Common myeloid progenitor, CD34-positive (primary cell): ENCODE measurements at regions not wholly inside any gene's neighbourhood (a gene's known extent, or its start where the extent isn't known, plus 50 kb on each side); places are given as distances from the start of the nearest gene placed in this dataset.

ENCODE experiments used
- CTCF ChIA-PET: fragments of 350-600 bp; sonication (Branson Sonifier 250); formaldehyde crosslinking; loops from one replicate; lab custom pipeline; 2021; ENCODE audit warnings: antibody characterized with exemption; lab: Charles Lee
- POLR2A ChIA-PET: fragments of 350-600 bp; sonication (Branson Sonifier 250); formaldehyde crosslinking; loops from one replicate; lab custom pipeline; 2021; ENCODE audit warnings: antibody characterized with exemption; lab: Charles Lee
- DNase-seq, 3 donors: peaks; one replicate each; pipeline versions ENCODE4 v3.0.0 to v3.0.0-alpha.2; 2013
- H3K27ac ChIP-seq, 2 experiments: 1 replicate in 1 of 2; 2 replicates in 1 of 2; pipeline ENCODE4 v1.7.0; 2013; ENCODE audit warnings: inconsistent platforms in 2 of 2, low read length in 2 of 2, mild to moderate bottlenecking in 2 of 2, low read depth in 1 of 2, moderate library complexity in 1 of 2; ENCODE audit not compliant: severe bottlenecking in 2 of 2, insufficient read depth in 1 of 2, poor library complexity in 1 of 2
- H3K27me3 ChIP-seq, 5 experiments: replicated peaks in 2 of 5; 1 replicate in 3 of 5; 2 replicates in 2 of 5; pipeline versions ENCODE4 v1.6.1 to v1.7.0; 2013; ENCODE audit warnings: low read length in 4 of 5, mild to moderate bottlenecking in 2 of 5, moderate library complexity in 2 of 5, inconsistent platforms in 1 of 5; ENCODE audit not compliant: insufficient read depth in 5 of 5, control insufficient read depth in 4 of 5
- H3K36me3 ChIP-seq, 4 experiments: 1 replicate in 2 of 4; 2 replicates in 2 of 4; pipeline versions ENCODE4 v1.6.1 to v1.7.0; 2013; ENCODE audit warnings: low read length in 3 of 4, control low read depth in 1 of 4, mild to moderate bottlenecking in 1 of 4; ENCODE audit not compliant: control insufficient read depth in 4 of 4, insufficient read depth in 4 of 4
- H3K4me1 ChIP-seq, 4 experiments: 1 replicate in 3 of 4; 2 replicates in 1 of 4; pipeline versions ENCODE4 v1.6.1 to v1.7.1; 2013; ENCODE audit warnings: low read length in 3 of 4, mild to moderate bottlenecking in 3 of 4, control low read depth in 1 of 4, inconsistent platforms in 1 of 4, moderate library complexity in 1 of 4; ENCODE audit not compliant: control insufficient read depth in 4 of 4, insufficient read depth in 4 of 4; ENCODE audit errors: control extremely low read depth in 1 of 4
- H3K4me3 ChIP-seq, 7 experiments: 1 replicate in 4 of 7; 2 replicates in 3 of 7; pipeline versions ENCODE4 v1.5.1 to v1.7.0; 2013; ENCODE audit warnings: mild to moderate bottlenecking in 7 of 7, low read length in 6 of 7, moderate library complexity in 6 of 7, inconsistent platforms in 2 of 7, low read depth in 2 of 7, control low read depth in 1 of 7; ENCODE audit not compliant: insufficient read depth in 4 of 7, control insufficient read depth in 1 of 7; ENCODE audit errors: extremely low read depth in 1 of 7
- H3K9me3 ChIP-seq, 5 experiments: 1 replicate in 4 of 5; 2 replicates in 1 of 5; pipeline versions ENCODE4 v1.6.1 to v1.7.1; 2013; ENCODE audit warnings: low read length in 4 of 5, mild to moderate bottlenecking in 2 of 5, inconsistent platforms in 1 of 5, low read depth in 1 of 5, moderate library complexity in 1 of 5; ENCODE audit not compliant: control insufficient read depth in 4 of 5, insufficient read depth in 2 of 5; ENCODE audit errors: control extremely low read depth in 1 of 5
- WGBS: methylation state at CpG from one replicate; pipeline ENCODE4 v1.1.5; 2013; ENCODE audit not compliant: insufficient coverage; 5-methylcytosine and 5-hydroxymethylcytosine counted together

DNA sequence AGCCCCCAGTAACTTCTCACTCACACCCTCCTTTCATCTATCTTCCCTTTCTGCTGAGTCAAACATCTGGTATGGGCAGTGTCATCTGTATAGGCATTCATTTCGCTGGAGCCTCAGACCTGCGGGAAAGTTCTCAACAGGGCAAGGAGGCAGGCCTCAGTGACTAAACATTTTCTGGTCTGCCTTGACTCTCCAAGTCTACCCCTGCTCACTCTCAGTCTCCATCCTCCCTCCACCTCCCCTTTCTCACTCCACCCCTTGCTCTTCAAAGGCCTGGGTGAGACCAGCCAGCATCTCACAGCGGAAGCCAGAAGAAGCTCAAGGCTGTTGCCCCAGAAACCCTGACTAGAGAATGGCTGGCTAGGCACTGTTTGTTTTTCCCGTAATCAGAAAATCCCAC is 105.0 kb upstream of the BEND6 start:
- CTCF ChIA-PET = interaction anchor here (1.0 to 4.0 kb wide), 7 partner anchors 9 to 211 kb away, joined by 3 to 36 read pairs (median 12); no protein-coding TSS in a partner anchor
- 76% methylated on average over 4 of the region's 4 CpGs for WGBS
- Histone ChIP-seq H3K27me3 (no peaks in the 10 kb centered on the region), H3K4me1 (peaks cover 6 to 20% (median 14%) of the 10 kb centered on the region in 4 experiments), H3K4me3 (no peak overlapping the region), H3K36me3 (no peaks in the 10 kb centered on the region), H3K9me3 (no peaks in the 10 kb centered on the region), H3K27ac (no peak overlapping the region)
- POLR2A ChIA-PET = no interaction called here
- DNase-seq = peak in 1 of 3 donors; percentile 24

- no peak overlapping the region for H3K4me3 ChIP-seq
- CTCF ChIA-PET = interaction anchor here (1.4 to 2.0 kb wide), 3 partner anchors 15 to 235 kb away, joined by 3 to 4 read pairs (median 4); no protein-coding TSS in a partner anchor
- no peaks in the 10 kb centered on the region for H3K9me3 ChIP-seq
- no peaks in the 10 kb centered on the region for H3K36me3 ChIP-seq
- no peaks in the 10 kb centered on the region for H3K27me3 ChIP-seq
- no peak for DNase-seq
- H3K4me1 ChIP-seq = peaks cover 6 to 24% (median 15%) of the 10 kb centered on the region in 4 experiments
- POLR2A ChIA-PET = no interaction called here
- H3K27ac ChIP-seq = no peak overlapping the region
These were observed 106.8 kb upstream of the BEND6 start for GRCh38 chr6:56848105-56848504.

DNA sequence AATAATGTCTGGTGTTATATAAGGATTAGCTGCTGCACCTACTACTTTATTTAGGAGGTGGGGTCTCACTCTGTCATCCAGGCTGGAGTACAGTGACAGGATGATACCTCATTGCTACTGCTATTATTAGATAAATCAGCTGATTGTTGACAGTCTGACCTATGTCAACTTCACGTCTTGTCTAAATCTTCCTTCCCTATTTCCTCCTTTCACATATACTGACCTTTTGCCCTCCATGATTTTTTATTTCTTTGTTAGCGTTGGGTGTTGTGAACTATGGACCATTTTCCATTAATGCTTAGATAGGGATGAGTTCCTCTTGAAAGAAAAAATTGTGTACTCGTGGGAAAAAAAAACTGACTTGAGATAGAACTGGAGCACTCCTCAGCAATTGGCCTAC is 109.9 kb upstream of the BEND6 start:
- CTCF ChIA-PET = interaction anchor here (1.0 to 2.7 kb wide), 7 partner anchors 16 to 207 kb away, joined by 3 to 11 read pairs (median 4); no protein-coding TSS in a partner anchor
- POLR2A ChIA-PET = no interaction called here
- Histone ChIP-seq H3K4me1 (peaks cover 0 to 25% (median 5%) of the 10 kb centered on the region in 4 experiments), H3K27ac (no peak overlapping the region), H3K9me3 (no peaks in the 10 kb centered on the region), H3K36me3 (no peaks in the 10 kb centered on the region), H3K27me3 (no peaks in the 10 kb centered on the region), H3K4me3 (no peak overlapping the region)
- DNase-seq = no peak
- no CpG with 5 or more reads among the region's 3 CpGs for WGBS

DNA sequence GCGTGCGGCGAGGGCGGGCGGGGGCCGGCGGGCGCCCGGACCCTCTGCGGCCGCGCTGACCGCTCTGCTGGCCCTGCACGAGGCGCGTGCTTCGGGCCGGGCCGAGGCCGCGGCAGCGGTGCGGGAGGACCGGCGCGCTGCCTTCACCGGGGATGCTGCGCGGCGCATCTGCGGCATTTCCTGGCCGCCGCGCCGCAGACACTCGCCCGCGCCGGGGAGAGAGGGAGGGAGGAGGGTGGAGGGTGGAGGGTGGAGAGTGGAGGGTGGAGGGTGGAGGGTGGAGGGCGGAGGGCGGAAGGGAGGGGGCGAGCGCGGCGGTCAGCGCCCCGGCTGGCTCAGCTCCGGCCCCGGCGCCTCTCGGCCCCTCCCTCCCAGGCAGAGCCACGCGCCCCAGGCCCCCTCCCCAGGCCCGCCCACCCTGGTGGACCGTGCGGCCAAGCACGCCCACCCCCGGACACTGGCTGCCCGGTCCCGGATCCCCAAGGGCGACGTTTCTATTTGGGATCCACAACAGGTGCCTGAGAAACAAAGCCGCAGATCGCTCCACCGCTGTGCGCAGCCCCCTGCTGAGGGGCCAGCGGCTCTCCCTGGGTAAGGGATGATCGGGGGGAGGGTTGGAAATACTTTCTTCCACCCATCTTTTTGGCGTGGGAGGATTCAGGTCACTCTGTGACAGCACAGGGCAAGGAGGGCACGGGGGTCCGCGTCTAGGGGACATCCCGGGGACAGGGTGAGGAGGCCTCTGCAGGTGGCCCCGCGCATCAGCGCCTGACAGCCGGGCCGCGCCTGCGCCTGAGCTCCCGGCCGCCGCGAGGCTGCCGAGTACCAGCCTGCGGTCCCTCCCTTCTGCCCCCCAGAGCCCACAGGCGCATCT is 111.2 kb upstream of the BEND6 start:
- H3K27ac ChIP-seq = no peak overlapping the region
- POLR2A ChIA-PET = no interaction called here
- 0% methylated on average over 52 of the region's 87 CpGs for WGBS
- peak overlapping the region; percentile 64 to 90 (median 78) for H3K4me3 ChIP-seq
- H3K36me3 ChIP-seq = no peaks in the 10 kb centered on the region
- H3K4me1 ChIP-seq = peaks cover 0 to 24% (median 7%) of the 10 kb centered on the region in 4 experiments
- no peaks in the 10 kb centered on the region for H3K27me3 ChIP-seq
- H3K9me3 ChIP-seq = no peaks in the 10 kb centered on the region
- peak; percentile 89 to 96 (median 95) for DNase-seq
- CTCF ChIA-PET = interaction anchor here (0.6 to 2.7 kb wide), 12 partner anchors 9 to 134 kb away, joined by 3 to 11 read pairs (median 4); no protein-coding TSS in a partner anchor

DNA sequence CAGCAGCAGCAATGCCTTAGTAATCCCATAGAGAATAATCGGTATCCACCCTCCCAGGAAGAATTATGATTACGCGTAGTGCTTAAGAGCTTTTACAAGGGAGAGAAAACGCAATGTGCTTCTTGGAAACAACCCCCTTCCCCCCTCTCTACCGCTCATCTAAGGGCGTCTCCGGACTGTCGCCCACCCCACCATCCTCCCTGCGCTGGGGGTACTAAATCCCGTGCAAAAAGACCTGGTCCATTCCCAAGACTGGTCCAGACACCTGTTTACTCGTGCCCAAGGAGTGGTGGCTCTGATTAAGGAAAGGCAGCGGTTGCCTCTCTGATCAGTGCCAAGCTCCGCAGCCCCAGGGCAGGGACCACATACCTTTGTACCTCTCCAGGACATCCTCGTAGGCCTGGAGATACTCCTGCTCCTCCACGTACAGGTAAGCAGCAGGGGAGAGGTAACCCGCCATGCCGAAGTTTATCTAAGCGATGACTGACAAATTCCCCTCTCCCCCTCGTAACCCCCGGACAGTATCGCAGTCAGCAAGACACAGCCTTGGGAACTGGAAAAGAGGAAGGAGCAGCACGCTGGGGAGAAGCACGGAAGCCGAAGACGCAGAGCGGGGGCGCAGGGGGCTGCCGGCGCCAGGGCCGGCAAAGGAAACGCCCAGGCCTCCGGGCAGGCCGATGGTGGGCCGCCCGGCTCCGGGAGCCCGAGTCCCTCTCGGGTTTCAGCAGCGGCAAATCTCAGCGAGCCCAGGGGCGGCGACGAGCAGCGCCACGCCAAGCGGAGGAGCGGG is 112.0 kb upstream of the BEND6 start:
- Histone ChIP-seq H3K36me3 (no peaks in the 10 kb centered on the region), H3K27me3 (no peaks in the 10 kb centered on the region), H3K4me3 (peak overlapping the region; percentile 64 to 90 (median 76)), H3K27ac (peak overlapping the region in 1 of 2 experiments; percentile 32), H3K9me3 (no peaks in the 10 kb centered on the region), H3K4me1 (peaks cover 0 to 24% (median 8%) of the 10 kb centered on the region in 4 experiments)
- CTCF ChIA-PET = interaction anchor here (1.2 to 2.8 kb wide), 3 partner anchors 8 to 154 kb away, joined by 3 to 14 read pairs (median 7); no protein-coding TSS in a partner anchor
- POLR2A ChIA-PET = no interaction called here
- peak; percentile 48 to 81 (median 78) for DNase-seq
- 2% methylated on average over 39 of the region's 47 CpGs for WGBS

DNA sequence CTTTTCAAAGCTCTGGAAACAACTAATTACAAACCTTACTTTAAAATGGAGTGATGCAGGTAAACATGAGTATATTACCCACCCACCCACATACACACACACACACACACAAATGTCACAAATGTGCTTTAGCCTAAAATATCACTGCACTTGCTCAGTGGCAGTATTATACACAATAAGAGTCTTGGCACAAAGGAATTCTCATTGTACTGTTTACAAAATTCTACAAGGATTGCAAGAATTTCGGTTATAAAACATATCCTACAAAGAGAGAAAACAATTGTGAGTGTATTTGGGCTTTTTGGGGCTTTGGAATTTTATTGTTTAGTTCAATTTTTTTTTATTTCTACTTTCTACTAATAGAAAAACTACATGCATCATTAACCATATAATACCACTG is 113.2 kb upstream of the BEND6 start:
- ChIA-PET POLR2A (no interaction called here), CTCF (interaction anchor here (1.1 to 2.8 kb wide), 3 partner anchors 9 to 153 kb away, joined by 3 to 14 read pairs (median 3); no protein-coding TSS in a partner anchor)
- H3K4me3 ChIP-seq = no peak overlapping the region
- no peak overlapping the region for H3K27ac ChIP-seq
- H3K36me3 ChIP-seq = no peaks in the 10 kb centered on the region
- no peak for DNase-seq
- peaks cover 0 to 24% (median 8%) of the 10 kb centered on the region in 4 experiments for H3K4me1 ChIP-seq
- no CpG with 5 or more reads among the region's 1 CpG for WGBS
- no peaks in the 10 kb centered on the region for H3K9me3 ChIP-seq
- H3K27me3 ChIP-seq = no peaks in the 10 kb centered on the region
